IMR-90 (cell line): ENCODE measurements at regions not wholly inside any gene's neighbourhood (a gene's known extent, or its start where the extent isn't known, plus 50 kb on each side); places are given as distances from the start of the nearest gene placed in this dataset.

Experiments
- ATAC-seq: fragments of 200-7000 bp; cut with Tn5 transposase; 2 replicates; pipeline ENCODE4 v1.9.1; 2020; ENCODE audit warnings: low read depth, mild to moderate bottlenecking, moderate library complexity
- BruUV-seq: library from RNA; stranded (reverse); fragments of 400-500 nt; replicated peaks from 2 replicates; lab custom pipeline; 2021; lab: Mats Ljungman, UMichigan
- CTCF ChIA-PET: fragments of 300-600 bp; formaldehyde crosslinking; extraction: SDS; loops from one replicate; lab custom pipeline; 2021; ENCODE audit warnings: antibody characterized with exemption; lab: Yijun Ruan, JAX
- POLR2A ChIA-PET: fragments of 300-600 bp; sonication (Branson Sonifier 250); formaldehyde crosslinking; loops from one replicate; lab custom pipeline; 2022; ENCODE audit warnings: antibody characterized with exemption; ENCODE audit not compliant: unreplicated experiment; lab: Charles Lee
- DNase-seq: peaks from one replicate; pipeline ENCODE4 v3.0.0; 2013
- H2AFZ ChIP-seq: replicated peaks from 2 replicates; pipeline ENCODE3; 2013; ENCODE audit warnings: low read length, mild to moderate bottlenecking; ENCODE audit not compliant: poor library complexity
- H2AK5ac ChIP-seq: 2 replicates; pipeline ENCODE4 v1.6.1; 2013; ENCODE audit warnings: low read depth, low read length, inconsistent platforms
- H2AK9ac ChIP-seq: replicated peaks from 2 replicates; pipeline ENCODE3; 2013; ENCODE audit warnings: mild to moderate bottlenecking, low read depth, low read length, moderate library complexity; ENCODE audit not compliant: poor library complexity
- H2BK120ac ChIP-seq: 2 replicates; pipeline ENCODE4 v1.6.1; 2013; ENCODE audit warnings: low read depth, low read length, inconsistent platforms
- H2BK15ac ChIP-seq: 3 replicates; pipeline ENCODE4 v1.6.1; 2013; ENCODE audit warnings: low read depth, low read length, inconsistent platforms
- H2BK20ac ChIP-seq: 2 replicates; pipeline ENCODE4 v1.6.1; 2013; ENCODE audit warnings: low read depth, mild to moderate bottlenecking, inconsistent platforms, low read length, moderate library complexity
- H2BK5ac ChIP-seq: 2 replicates; pipeline ENCODE4 v1.6.1; 2013; ENCODE audit warnings: mild to moderate bottlenecking, low read depth, low read length, inconsistent platforms; ENCODE audit not compliant: poor library complexity, severe bottlenecking
- H3K14ac ChIP-seq: replicated peaks from 2 replicates; pipeline ENCODE4 v1.6.1; 2013; ENCODE audit warnings: low read depth, low read length, inconsistent platforms
- H3K18ac ChIP-seq: 2 replicates; pipeline ENCODE4 v1.6.1; 2013; ENCODE audit warnings: low read depth, low read length, control low read depth
- H3K23ac ChIP-seq: 2 replicates; pipeline ENCODE4 v1.6.1; 2013; ENCODE audit warnings: low read depth, low read length, inconsistent platforms
- H3K27ac ChIP-seq: 2 replicates; pipeline ENCODE4 v1.5.1; 2013; ENCODE audit warnings: mild to moderate bottlenecking, control low read depth, low read length; ENCODE audit not compliant: insufficient read depth
- H3K27me3 ChIP-seq: 2 replicates; pipeline ENCODE4 v1.6.1; 2013; ENCODE audit warnings: low read length; ENCODE audit not compliant: control insufficient read depth, insufficient read depth
- H3K36me3 ChIP-seq: 2 replicates; pipeline ENCODE4 v1.6.1; 2013; ENCODE audit warnings: low read length, mixed read lengths; ENCODE audit not compliant: control insufficient read depth, insufficient read depth
- H3K4ac ChIP-seq: 2 replicates; pipeline ENCODE4 v1.6.1; 2013; ENCODE audit warnings: low read depth, low read length, inconsistent platforms
- H3K4me1 ChIP-seq: 2 replicates; pipeline ENCODE4 v1.6.1; 2013; ENCODE audit warnings: low read length, mixed read lengths; ENCODE audit not compliant: control insufficient read depth, insufficient read depth
- H3K4me2 ChIP-seq: 2 replicates; pipeline ENCODE4 v1.6.1; 2013; ENCODE audit warnings: low read depth, mild to moderate bottlenecking, control low read depth, low read length, moderate library complexity
- H3K4me3 ChIP-seq: 2 replicates; pipeline ENCODE4 v1.5.1; 2013; ENCODE audit warnings: low read depth, mild to moderate bottlenecking, control low read depth, low read length, moderate library complexity; ENCODE audit not compliant: insufficient read depth
- H3K56ac ChIP-seq: 2 replicates; pipeline ENCODE4 v1.6.1; 2013; ENCODE audit warnings: low read length, inconsistent platforms; ENCODE audit not compliant: insufficient read depth; ENCODE audit errors: extremely low read depth
- H3K79me1 ChIP-seq, 2 experiments: 2 replicates each; pipeline ENCODE4 v1.6.1; 2013; ENCODE audit warnings: low read length in 2 of 2, inconsistent platforms in 1 of 2, low read depth in 1 of 2
- H3K9ac ChIP-seq: 2 replicates; pipeline ENCODE4 v1.6.1; 2013; ENCODE audit warnings: low read depth, low read length, control low read depth
- H3K9me1 ChIP-seq: 2 replicates; pipeline ENCODE4 v1.6.1; 2013; ENCODE audit warnings: low read length, inconsistent platforms; ENCODE audit not compliant: insufficient read depth
- H3K9me3 ChIP-seq: 2 replicates; pipeline ENCODE4 v1.6.1; 2013; ENCODE audit warnings: low read length; ENCODE audit not compliant: control insufficient read depth, insufficient read depth
- H4K20me1 ChIP-seq: 2 replicates; pipeline ENCODE4 v1.6.1; 2013; ENCODE audit warnings: low read length, inconsistent platforms; ENCODE audit not compliant: insufficient read depth
- H4K5ac ChIP-seq: 2 replicates; pipeline ENCODE4 v1.6.1; 2013; ENCODE audit warnings: mild to moderate bottlenecking, low read depth, low read length, control low read depth
- H4K8ac ChIP-seq, 2 experiments: 2 replicates each; pipeline ENCODE4 v1.6.1; 2013; ENCODE audit warnings: low read depth in 2 of 2, low read length in 2 of 2, control low read depth in 1 of 2, inconsistent platforms in 1 of 2
- H4K91ac ChIP-seq: 2 replicates; pipeline ENCODE4 v1.6.1; 2013; ENCODE audit warnings: low read depth, low read length, inconsistent platforms; ENCODE audit not compliant: insufficient read depth
- BHLHE40 ChIP-seq: fragments of 150-350 bp; IDR thresholded peaks from 2 replicates; pipeline ENCODE4 v1.6.1; 2016; ENCODE audit warnings: mild to moderate bottlenecking, low read depth, low read length
- CEBPB ChIP-seq: IDR thresholded peaks from 2 replicates; pipeline ENCODE4 v1.6.1; 2012; ENCODE audit warnings: low read depth, low read length, improper control_type of control experiment
- CHD1 ChIP-seq: IDR thresholded peaks from 2 replicates; pipeline ENCODE4 v1.6.1; 2012; ENCODE audit warnings: low read depth, low read length, improper control_type of control experiment
- FOS ChIP-seq: fragments of 150-350 bp; IDR thresholded peaks from 2 replicates; pipeline ENCODE4 v1.6.1; 2016; ENCODE audit warnings: low read depth, low read length
- MAFK ChIP-seq: IDR thresholded peaks from 2 replicates; pipeline ENCODE4 v1.6.1; 2012; ENCODE audit warnings: low read depth, low read length, improper control_type of control experiment
- NFE2L2 ChIP-seq: fragments of 150-350 bp; IDR thresholded peaks from 2 replicates; pipeline ENCODE4 v1.6.1; 2016; ENCODE audit warnings: low read depth, mild to moderate bottlenecking, low read length
- RAD21 ChIP-seq: IDR thresholded peaks from 2 replicates; pipeline ENCODE4 v1.6.1; 2012; ENCODE audit warnings: low read length, improper control_type of control experiment
- RCOR1 ChIP-seq: IDR thresholded peaks from 2 replicates; pipeline ENCODE4 v1.6.1; 2012; ENCODE audit warnings: mild to moderate bottlenecking, low read length, improper control_type of control experiment; ENCODE audit not compliant: insufficient replicate concordance
- RFX5 ChIP-seq: IDR thresholded peaks from 2 replicates; pipeline ENCODE4 v1.8.0; 2012; ENCODE audit warnings: low read depth, mild to moderate bottlenecking, low read length, moderate library complexity
- SMC3 ChIP-seq: fragments of 150-350 bp; IDR thresholded peaks from 2 replicates; pipeline ENCODE4 v1.6.1; 2016; ENCODE audit warnings: low read depth, mild to moderate bottlenecking, antibody characterized with exemption, low read length, moderate library complexity
- WGBS, 2 experiments: methylation state at CpG; one replicate each; pipeline versions ENCODE4 v1.1.5 to v1.1.7; 2013; ENCODE audit warnings: missing lambda C conversion rate in 2 of 2; ENCODE audit not compliant: insufficient read length in 1 of 2; ENCODE audit errors: extremely low coverage in 2 of 2; 5-methylcytosine and 5-hydroxymethylcytosine counted together
- dilution Hi-C: fragments of 300-500 bp; cut with HindIII; formaldehyde crosslinking; loops from one replicate; pipeline ENCODE4 v1.14.3; 2018; ENCODE audit warnings: low sequenced_read_pairs; ENCODE audit not compliant: unreplicated experiment
- in situ Hi-C: fragments of 300-500 bp; cut with MboI; formaldehyde crosslinking; loops from 3 replicates; pipeline ENCODE4 v1.14.3; 2019; ENCODE audit warnings: low sequenced_read_pairs, inconsistent platforms, mixed read lengths
- intact Hi-C: fragments of 100-400 bp; cut with micrococcal nuclease; formaldehyde crosslinking; loops from 2 replicates; pipeline ENCODE4 v1.10.0; 2022
- TF ChIP-seq, protein P1 (sequence below): fragments of 150-350 bp; IDR thresholded peaks from 2 replicates; pipeline ENCODE4 v1.6.1; 2017; ENCODE audit warnings: mild to moderate bottlenecking, antibody characterized with exemption, low read length, low read depth

DNA sequence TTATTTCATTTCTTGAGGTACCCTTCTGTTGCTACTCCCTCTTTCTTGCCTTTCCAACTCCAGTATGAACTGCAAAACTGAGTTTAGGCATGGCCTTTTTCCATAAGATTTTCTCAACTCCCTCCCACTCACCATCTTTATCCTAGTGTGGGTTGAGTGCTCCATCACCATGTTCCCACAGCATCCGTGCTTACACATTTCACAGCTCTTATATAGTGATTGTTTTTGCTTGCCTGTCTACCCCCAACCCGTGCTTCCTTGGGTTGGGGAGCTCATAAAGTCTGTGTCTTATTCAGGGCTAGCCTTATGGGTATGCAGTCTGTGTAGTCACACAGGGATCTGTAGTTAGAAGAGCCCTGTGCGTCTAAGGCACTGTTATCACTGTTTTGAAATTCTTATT, 68.2 kb upstream of the CCDC190 start:
- no peak overlapping the region for H3K4me3 ChIP-seq
- no peak overlapping the region for H3K9ac ChIP-seq
- WGBS, 2 experiments = no CpG with 5 or more reads among the region's 3 CpGs
- no peak overlapping the region for H2AK5ac ChIP-seq
- CTCF ChIA-PET = no interaction called here
- no peak overlapping the region for H2BK5ac ChIP-seq
- H3K36me3 ChIP-seq = no peaks in the 10 kb centered on the region
- ATAC-seq (no peak), DNase-seq (no peak)
- no peak overlapping the region for H4K91ac ChIP-seq
- no peak overlapping the region for H3K4ac ChIP-seq
- H3K18ac ChIP-seq = no peak overlapping the region
- no peaks in the 10 kb centered on the region for H3K79me1 ChIP-seq
- no peaks in the 10 kb centered on the region for H3K9me3 ChIP-seq
- peaks cover 5% of the 10 kb centered on the region; the same call in 1 of the 2 replicates for H3K9me1 ChIP-seq
- no TSS peak for BruUV-seq
- no peak overlapping the region for H2AFZ ChIP-seq
- no peaks in the 10 kb centered on the region for H4K20me1 ChIP-seq
- H4K5ac ChIP-seq = no peak overlapping the region
- no peaks in the 10 kb centered on the region for H3K4me1 ChIP-seq
- in situ Hi-C loops = no loop called here
- POLR2A ChIA-PET = no interaction called here
- no peak overlapping the region for H4K8ac ChIP-seq
- TF ChIP-seq FOS (no peak), NFE2L2 (no peak), BHLHE40 (no peak), CEBPB (no peak), RFX5 (no peak), RAD21 (no peak), SMC3 (no peak), MAFK (no peak), RCOR1 (no peak), CHD1 (no peak)
- TF ChIP-seq, protein P1, sequence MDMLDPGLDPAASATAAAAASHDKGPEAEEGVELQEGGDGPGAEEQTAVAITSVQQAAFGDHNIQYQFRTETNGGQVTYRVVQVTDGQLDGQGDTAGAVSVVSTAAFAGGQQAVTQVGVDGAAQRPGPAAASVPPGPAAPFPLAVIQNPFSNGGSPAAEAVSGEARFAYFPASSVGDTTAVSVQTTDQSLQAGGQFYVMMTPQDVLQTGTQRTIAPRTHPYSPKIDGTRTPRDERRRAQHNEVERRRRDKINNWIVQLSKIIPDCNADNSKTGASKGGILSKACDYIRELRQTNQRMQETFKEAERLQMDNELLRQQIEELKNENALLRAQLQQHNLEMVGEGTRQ = no peak
- H2BK20ac ChIP-seq = no peak overlapping the region
- intact Hi-C loops = no loop called here
- dilution Hi-C loops = no loop called here
- no peak overlapping the region for H3K23ac ChIP-seq
- H3K27ac ChIP-seq = no peak overlapping the region
- H2BK120ac ChIP-seq = no peak overlapping the region
- no peak overlapping the region for H3K14ac ChIP-seq
- H3K4me2 ChIP-seq = no peak overlapping the region
- H2AK9ac ChIP-seq = no peak overlapping the region
- no peak overlapping the region for H3K56ac ChIP-seq
- no peaks in the 10 kb centered on the region for H3K27me3 ChIP-seq
- no peak overlapping the region for H2BK15ac ChIP-seq
